Pancreas (tissue), 10 donors: ENCODE measurements at regions not wholly inside any gene's neighbourhood (a gene's known extent, or its start where the extent isn't known, plus 50 kb on each side); places are given as distances from the start of the nearest gene placed in this dataset.

Experiments used
- ATAC-seq, 4 donors: fragments of 200-7000 bp; cut with Tn5 transposase; one replicate each; pipeline versions ENCODE4 v1.8.0 to v1.9.1; 2020; ENCODE audit warnings: mild to moderate bottlenecking in 4 of 4, moderate library complexity in 4 of 4
- DNase-seq, 6 donors: peaks; one replicate each; pipeline ENCODE4 v3.0.0-alpha.2; 2020
- FAIRE-seq: peaks from 2 replicates; lab custom pipeline; 2012; peaks lifted over from hg19 to GRCh38; lab: Jason Lieb, UNC
- H3K27ac ChIP-seq, 4 donors: fragments of 200-600 bp; sonication (generic); 1 replicate in 3 of 4; 2 replicates in 1 of 4; pipeline versions ENCODE4 v1.5.0 to v1.8.0; 2020
- H3K27me3 ChIP-seq, 4 donors: fragments of 200-600 bp; one replicate each; pipeline ENCODE4 v1.8.0; 2021
- H3K36me3 ChIP-seq, 3 donors: fragments of 200-600 bp; sonication (generic) in 1 of 3; one replicate each; pipeline versions ENCODE4 v1.5.0 to v1.8.0; 2020 to 2021
- H3K4me1 ChIP-seq, 3 donors: fragments of 200-600 bp; one replicate each; pipeline ENCODE4 v1.8.0; 2021
- H3K4me3 ChIP-seq, 4 donors: fragments of 200-600 bp; sonication (generic) in 2 of 4; one replicate each; pipeline versions ENCODE4 v1.5.0 to v1.8.0; 2020 to 2021
- H3K9me3 ChIP-seq, 4 donors: fragments of 200-600 bp; one replicate each; pipeline ENCODE4 v1.8.0; 2021
- WGBS, 2 donors: extraction: QIAGEN DNeasy Blood & Tissue Kit; methylation state at CpG; one replicate each; pipeline ENCODE4 v1.1.7; 2013; 5-methylcytosine and 5-hydroxymethylcytosine counted together
- intact Hi-C, 3 donors: fragments of 100-400 bp; cut with DNase I; formaldehyde crosslinking; loops; one replicate each; pipeline versions ENCODE4 v1.11.1 to v1.14.2; 2022
- TF ChIP-seq, protein P1 (sequence below), 4 donors: fragments of 200-600 bp; sonication (generic) in 3 of 4; IDR thresholded peaks; one replicate each; pipeline versions ENCODE4 v1.5.0 to v1.8.0; 2021; ENCODE audit warnings: antibody characterized with exemption in 4 of 4
- donor health status: healthy with polysubstance abuse.
- donor health status: DM: no; HTN: no; CAD: no; lungs with moderate emphysema.
- donor health status: DM: no; HTN: no; CAD: no.
- donor health status: control.
- donor health status: control.
- donor health status: Bipolar disorder and iron deficiency.
- donor health status: DM: yes; HTN: yes; CAD: no.
- donor health status: DM: no; HTN: no; CAD: no.
- donor health status: DM: no; HTN: no; CAD: no.
- donor health status: DM: yes; HTN: yes; CAD: no.

DNA sequence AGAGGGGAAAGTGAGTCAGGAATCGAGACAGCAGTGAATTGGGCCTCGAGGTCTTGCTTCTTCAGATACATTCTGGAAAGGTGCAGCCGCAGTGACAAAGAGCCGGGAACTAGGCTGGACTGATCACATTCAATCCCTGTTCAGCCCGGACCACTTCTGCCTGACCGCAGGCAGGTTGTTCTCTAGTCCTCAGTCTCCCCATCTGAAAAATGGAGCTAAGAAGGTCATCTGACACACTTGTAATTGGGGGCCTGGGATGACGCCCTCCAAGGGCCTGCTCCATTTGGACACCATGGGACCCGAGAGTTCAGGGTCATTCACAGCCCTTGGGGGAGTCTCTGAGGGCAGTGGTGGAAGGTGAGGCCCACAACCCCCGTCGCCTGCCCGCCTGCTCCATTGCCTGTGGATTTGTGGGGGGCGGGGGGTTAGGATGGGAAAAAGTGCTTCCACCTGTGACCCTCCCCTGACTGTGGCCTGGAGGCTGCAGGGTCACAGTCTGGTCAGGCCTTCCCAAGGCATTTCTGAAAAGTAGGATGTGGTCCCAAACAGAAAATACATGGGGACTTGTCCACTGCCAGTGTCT, 87.9 kb upstream of the CSF3R start:
- Histone ChIP-seq H3K4me1 (no peaks in the 10 kb centered on the region), H3K27me3 (no peaks in the 10 kb centered on the region), H3K27ac (no peak overlapping the region), H3K36me3 (no peaks in the 10 kb centered on the region), H3K9me3 (no peaks in the 10 kb centered on the region), H3K4me3 (no peak overlapping the region)
- FAIRE-seq (no peak), ATAC-seq (no peak), DNase-seq (peak in 1 of 6 donors; percentile 35)
- intact Hi-C loops, result loop anchor here in 1 of 3 donors (10.0 kb wide), 1 partner anchor 864 kb away; no protein-coding TSS in a partner anchor
- TF ChIP-seq, protein P1, sequence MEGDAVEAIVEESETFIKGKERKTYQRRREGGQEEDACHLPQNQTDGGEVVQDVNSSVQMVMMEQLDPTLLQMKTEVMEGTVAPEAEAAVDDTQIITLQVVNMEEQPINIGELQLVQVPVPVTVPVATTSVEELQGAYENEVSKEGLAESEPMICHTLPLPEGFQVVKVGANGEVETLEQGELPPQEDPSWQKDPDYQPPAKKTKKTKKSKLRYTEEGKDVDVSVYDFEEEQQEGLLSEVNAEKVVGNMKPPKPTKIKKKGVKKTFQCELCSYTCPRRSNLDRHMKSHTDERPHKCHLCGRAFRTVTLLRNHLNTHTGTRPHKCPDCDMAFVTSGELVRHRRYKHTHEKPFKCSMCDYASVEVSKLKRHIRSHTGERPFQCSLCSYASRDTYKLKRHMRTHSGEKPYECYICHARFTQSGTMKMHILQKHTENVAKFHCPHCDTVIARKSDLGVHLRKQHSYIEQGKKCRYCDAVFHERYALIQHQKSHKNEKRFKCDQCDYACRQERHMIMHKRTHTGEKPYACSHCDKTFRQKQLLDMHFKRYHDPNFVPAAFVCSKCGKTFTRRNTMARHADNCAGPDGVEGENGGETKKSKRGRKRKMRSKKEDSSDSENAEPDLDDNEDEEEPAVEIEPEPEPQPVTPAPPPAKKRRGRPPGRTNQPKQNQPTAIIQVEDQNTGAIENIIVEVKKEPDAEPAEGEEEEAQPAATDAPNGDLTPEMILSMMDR (IDR thresholded peaks at IDR 0.05), result no peak
- WGBS, 2 donors, result 92 to 96% methylated on average over 12 of the region's 12 CpGs

DNA sequence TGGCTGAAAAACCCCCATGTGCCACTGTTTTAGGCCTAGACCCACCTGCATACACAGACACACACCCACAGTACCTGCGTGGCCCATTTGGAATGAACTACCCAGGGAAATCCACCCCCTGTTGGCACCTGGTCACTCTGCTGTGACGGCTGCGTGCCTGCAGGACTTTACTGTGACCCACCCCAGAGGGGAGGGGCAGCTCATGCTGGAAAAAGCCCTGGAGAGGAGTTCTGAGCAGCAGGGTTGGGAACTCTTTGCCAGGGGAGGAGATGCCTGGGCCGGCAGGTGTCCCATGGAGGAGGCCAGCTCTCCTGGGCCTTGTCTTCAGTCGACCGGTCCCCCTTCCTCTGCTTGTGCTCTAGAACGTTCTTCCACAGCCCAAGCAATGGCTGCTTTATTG, 87.3 kb upstream of the CSF3R start:
- FAIRE-seq (no peak), ATAC-seq (no peak), DNase-seq (peak in 1 of 6 donors; percentile 48)
- Histone ChIP-seq H3K27me3 (no peaks in the 10 kb centered on the region), H3K27ac (no peak overlapping the region), H3K4me1 (no peaks in the 10 kb centered on the region), H3K9me3 (no peaks in the 10 kb centered on the region), H3K36me3 (no peaks in the 10 kb centered on the region), H3K4me3 (no peak overlapping the region)
- WGBS, 2 donors, result 53 to 70% methylated on average over 7 of the region's 7 CpGs
- intact Hi-C loops, result loop anchor here in 1 of 3 donors (10.0 kb wide), 1 partner anchor 865 kb away; no protein-coding TSS in a partner anchor
- TF ChIP-seq, protein P1 (IDR thresholded peaks at IDR 0.05), result no peak

DNA sequence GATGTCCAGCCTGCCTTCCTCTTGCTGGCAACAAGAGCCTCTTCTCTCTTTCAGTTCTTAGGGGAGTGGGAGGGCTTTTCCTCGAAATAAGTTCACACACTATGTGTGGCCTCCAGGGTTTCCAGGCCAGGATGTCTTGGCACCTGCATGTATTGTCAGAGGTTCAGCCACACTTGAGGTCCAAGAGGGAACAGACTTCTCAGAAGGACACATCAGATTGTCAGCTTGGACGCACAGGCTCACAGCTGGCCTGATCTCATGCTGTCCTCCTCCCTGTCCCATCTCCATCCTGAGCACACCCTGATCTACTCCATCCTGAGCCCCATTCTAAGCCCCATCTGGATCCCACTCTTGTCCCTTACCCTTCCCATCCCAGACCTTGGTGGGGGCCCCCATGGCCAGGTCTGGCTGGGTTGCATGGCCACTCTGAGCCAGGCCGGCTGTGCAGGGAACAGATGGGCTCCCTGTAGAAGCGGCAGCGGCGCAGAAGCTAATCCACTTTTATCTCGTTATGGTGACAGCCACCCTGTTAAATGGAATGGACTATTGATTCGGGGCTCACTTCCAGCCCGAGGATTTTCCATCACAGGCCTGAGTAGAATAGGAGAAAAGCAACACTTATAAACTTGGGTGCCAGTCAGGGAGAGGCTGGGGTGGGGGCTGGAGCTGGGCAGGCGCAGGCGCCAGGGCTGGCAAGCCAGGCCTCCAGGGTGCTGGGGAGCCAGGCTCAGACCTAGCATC, 85.1 kb upstream of the CSF3R start:
- DNase-seq (peak in 1 of 6 donors; percentile 53), FAIRE-seq (no peak), ATAC-seq (peak in 3 of 4 donors; percentile 31 to 70 (median 61))
- no peak overlapping the region for H3K27ac ChIP-seq
- no peak overlapping the region for H3K4me3 ChIP-seq
- no peaks in the 10 kb centered on the region for H3K9me3 ChIP-seq
- no peaks in the 10 kb centered on the region for H3K27me3 ChIP-seq
- TF ChIP-seq, protein P1 (IDR thresholded peaks at IDR 0.05), result no peak
- H3K4me1 ChIP-seq, result no peaks in the 10 kb centered on the region
- 13 to 20% methylated on average over 11 of the region's 11 CpGs for WGBS, 2 donors
- intact Hi-C loops, result no loop called here
- no peaks in the 10 kb centered on the region for H3K36me3 ChIP-seq

DNA sequence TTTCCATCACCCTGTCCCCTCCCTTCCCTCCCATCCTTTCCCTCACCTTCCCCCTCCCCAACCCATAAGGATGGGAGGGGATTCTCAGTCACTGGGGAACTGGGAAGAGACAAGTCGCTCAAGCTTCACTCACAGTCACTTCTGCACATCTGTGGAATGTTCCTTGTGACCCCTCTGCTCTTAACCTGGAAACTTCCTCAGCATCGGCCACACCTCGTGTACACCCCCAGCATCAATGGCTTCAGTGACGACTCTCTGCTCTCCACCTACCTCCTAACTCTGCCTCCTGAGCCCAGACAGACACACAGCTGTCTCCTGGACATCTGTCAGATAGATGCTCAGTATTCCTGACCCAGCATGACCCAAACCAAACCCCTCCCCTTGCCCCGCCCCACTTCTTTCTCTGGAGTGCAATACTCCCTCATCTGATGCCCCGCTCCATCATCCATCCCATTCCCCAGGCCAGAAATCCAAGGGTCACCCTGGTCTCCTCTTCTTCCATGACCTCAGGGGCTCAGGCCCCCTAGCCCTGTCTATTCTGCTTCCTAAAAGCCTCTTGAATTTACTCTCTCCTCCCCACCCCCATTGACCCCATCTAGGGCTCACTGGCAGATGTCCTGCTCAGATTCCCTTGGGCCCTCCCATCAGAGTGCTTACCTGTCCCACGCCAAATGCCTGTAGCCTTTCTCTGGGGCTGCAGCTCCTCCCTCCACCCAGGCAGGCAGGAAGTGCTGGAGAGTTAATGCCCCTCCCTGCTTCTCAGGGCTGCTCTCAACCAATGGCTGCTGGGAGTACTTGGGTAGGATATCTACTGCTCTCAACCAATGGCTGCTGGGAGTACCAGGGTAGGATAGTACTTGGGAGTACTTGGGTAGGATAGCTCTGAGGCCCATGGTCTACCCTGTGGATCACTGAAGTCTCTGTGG, 83.1 kb upstream of the CSF3R start:
- no peaks in the 10 kb centered on the region for H3K27me3 ChIP-seq
- no peak for DNase-seq
- H3K4me3 ChIP-seq, result no peak overlapping the region
- intact Hi-C loops, result no loop called here
- ATAC-seq, result no peak
- H3K36me3 ChIP-seq, result no peaks in the 10 kb centered on the region
- H3K4me1 ChIP-seq, result no peaks in the 10 kb centered on the region
- FAIRE-seq, result no peak
- H3K27ac ChIP-seq, result no peak overlapping the region
- no peaks in the 10 kb centered on the region for H3K9me3 ChIP-seq
- WGBS, 2 donors, result 73 to 82% methylated on average over 7 of the region's 7 CpGs
- TF ChIP-seq, protein P1 (IDR thresholded peaks at IDR 0.05), result no peak
